NCI-H1105 treated with DMSO at 0.1 percent for 48 hours (cell line): ENCODE measurements at regions not wholly inside any gene's neighbourhood (a gene's known extent, or its start where the extent isn't known, plus 50 kb on each side); places are given as distances from the start of the nearest gene placed in this dataset.

Source experiments
- DNase-seq: peaks from one replicate; lab custom pipeline; 2025; lab: John Stamatoyannopoulos, UW

DNA sequence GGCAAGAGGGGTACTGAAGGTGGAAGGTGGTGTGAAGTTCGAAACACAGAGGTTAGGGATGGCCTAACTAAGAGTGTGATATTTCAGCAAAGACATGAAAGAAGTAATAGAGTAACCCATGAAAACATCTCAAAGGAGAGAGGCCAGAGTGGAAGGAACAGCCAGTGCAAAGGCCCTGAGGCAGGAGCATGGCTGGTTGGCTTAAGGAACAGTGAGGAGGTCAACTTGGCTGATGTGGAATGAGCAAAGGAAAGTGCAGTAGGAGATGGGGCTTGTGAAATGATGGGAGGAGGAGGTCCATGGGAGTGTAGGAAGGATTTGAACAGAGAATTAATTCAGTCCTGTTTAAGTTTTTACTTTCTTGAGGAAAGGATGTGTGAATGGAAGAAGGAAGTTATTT, 178.3 kb upstream of the ZNF608 start:
- DNase-seq = no peak

- DNase-seq = no peak
Measured at GRCh38 chr5:124927735-124928134, 181.3 kb upstream of the ZNF608 start.

GRCh38 chr5:124929000-124929399, 182.6 kb upstream of the ZNF608 start:
- no peak for DNase-seq

DNA sequence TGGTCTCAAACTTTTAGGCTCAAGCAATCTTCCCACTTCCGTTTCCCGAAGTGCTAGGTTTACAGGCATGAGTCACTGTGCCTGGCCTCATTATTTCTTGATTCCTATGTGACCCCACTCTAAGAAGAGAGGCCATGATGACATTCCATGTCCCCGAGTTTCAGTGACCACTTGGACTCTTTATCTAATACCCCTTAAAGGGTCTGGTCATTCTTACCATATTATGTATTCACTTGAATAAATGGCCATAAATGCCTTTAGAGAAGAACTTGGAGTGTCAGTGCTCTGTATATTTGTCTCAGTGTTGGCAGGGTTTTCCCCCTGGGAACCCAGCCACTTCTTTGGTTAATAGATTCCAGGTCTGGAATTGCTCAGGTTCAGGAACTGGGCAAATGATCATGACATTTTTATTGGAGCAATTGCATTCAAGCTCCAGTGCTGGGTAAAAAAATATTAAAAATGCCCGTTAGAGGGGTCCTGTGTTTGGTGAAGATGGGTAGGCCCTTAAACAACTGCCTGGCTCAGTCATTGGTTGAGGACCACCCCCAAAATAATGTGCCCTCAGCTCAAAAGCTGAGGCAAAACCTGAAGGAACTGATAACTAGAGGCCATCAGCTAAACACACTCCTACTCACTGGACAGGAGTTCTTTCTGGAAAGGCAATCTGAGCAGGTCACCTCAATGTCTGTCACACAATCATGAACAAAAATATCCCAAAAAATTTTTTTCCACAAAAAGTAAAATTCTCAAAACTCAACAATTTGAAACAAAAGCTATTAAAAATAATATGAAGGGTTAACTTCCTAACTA, 186.6 kb upstream of the ZNF608 start:
- DNase-seq = no peak

DNA sequence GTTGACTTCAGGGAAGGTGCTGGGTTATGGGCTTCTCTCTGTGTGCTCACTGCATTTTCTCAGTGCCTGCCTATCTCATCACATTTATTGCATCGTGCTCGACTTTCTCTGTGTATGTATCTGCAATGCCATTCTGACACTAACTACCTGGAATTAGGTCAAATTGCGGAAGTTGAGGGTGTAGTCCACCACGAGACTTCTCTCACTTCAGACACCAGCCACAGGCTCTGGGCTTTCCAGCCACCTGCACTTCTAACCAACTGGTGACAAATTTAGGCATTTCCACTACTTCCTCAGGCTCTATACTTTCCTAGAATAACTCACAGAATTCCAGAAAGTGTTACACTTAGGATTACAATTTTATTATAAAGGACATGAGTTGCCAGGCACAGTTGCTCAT, 188.6 kb upstream of the ZNF608 start:
- no peak for DNase-seq

DNA sequence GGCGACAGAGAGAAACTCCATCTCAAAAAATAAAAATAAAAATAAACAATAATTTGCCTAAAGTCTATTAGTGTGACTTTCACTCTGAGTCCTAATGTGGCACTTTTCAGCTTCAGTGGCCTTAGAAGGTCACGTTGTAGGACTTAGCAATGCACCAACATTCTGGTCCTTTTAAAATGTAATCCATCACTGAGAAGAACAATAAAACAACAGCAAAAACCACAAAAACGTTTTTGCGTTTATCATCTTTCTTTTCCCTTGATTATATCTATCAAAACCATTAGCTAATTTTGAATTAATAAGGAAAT, 190.1 kb upstream of the ZNF608 start:
- no peak for DNase-seq

DNA sequence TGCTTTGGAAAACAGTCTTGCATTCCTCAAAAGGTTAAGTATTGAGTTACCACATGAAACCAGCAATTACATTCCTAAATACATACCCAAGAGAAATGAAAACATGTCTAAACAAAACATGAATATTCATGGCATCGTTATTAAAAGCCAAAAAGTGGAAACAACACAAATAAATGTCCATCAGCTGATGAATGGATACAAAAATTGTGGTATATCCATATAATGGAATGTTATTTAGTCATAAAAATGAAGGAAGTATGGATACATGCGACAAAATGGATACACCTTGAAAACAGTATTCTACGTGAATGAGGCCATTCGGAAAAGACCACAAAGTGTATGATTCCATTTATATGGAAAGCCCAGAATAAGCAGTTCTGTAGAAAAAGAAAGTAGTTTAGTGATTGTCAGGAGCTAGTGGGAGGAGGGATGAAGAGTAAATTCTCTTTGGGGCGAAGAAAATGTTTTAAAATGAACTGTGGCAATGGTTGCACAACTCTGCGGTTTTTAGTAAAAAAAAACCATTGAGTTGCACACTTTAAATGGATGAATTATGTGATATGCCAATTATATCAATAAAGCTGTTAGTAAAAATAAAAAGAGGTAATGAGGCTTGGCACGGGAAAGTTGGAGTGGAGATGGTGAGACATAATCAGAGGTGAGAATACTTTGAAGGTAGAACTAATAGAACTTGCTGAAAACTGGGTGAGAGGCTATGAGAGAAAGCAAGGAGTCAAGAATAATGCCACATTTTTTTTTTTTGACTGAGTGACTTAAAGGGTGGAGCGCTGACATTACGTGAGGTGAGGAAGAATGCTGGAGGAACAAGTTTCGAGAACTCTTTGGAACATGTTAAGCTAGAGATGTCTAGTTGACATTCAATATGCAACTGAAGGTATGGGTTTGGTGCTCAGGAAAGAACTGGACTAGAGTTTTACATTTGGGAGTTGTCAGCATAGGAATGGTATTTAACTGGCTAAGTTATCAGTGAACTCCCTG, 194.9 kb upstream of the ZNF608 start:
- DNase-seq = no peak

GRCh38 chr5:124948062-124948753, 201.8 kb upstream of the ZNF608 start:
- peak; percentile 67 for DNase-seq

DNA sequence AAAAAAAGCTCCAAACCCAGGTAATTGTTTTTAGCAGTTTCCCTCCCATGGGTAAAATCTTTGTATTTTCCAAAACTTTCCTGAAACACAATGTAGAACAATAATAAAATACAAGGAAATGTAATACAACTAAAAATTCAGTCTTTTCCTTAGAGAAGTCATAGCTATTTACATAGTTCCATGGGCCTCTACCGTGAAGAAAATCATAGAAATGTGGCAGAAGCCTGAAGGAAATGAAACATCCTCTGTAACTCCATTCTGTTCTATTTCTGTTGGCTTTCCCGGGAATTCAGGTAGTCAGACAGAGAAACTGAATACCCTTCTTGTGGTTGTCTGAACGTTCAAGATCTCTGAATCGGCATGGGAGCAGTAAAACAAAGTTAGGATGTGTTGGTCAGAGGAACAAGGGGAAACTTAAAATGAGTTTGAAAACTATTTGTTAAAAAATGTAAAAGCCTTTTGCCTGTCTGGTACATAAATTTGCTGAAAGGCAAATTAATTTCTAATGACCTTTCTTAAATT, 202.4 kb upstream of the ZNF608 start:
- DNase-seq = no peak

GRCh38 chr5:124949862-124950261, 203.4 kb upstream of the ZNF608 start:
- DNase-seq = no peak

GRCh38 chr5:124951105-124951504, 204.7 kb upstream of the ZNF608 start:
- DNase-seq = no peak

DNA sequence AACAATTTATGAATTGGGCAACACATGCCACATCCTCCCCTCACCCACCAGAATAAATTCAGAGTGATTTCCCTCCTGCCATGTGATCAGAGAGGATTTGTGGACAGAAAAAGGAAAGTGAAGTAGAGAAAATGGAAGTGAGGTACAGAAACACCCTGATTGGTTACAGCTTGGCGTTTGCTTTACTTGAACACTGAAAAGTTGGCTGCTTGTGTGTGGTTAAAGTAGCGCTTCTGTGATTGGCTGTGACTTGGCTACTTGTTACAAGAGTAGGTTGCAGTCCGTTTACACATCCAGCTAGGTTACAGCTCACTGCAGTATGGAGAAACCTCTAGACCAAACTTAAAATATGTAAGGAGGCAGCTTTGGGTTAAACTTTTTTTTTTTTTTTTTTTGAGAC, 205.2 kb upstream of the ZNF608 start:
- no peak for DNase-seq

GRCh38 chr5:124952079-124952478, 205.6 kb upstream of the ZNF608 start:
- DNase-seq = no peak

- no peak for DNase-seq
Measured at GRCh38 chr5:124952566-124952965, 206.1 kb upstream of the ZNF608 start.

DNA sequence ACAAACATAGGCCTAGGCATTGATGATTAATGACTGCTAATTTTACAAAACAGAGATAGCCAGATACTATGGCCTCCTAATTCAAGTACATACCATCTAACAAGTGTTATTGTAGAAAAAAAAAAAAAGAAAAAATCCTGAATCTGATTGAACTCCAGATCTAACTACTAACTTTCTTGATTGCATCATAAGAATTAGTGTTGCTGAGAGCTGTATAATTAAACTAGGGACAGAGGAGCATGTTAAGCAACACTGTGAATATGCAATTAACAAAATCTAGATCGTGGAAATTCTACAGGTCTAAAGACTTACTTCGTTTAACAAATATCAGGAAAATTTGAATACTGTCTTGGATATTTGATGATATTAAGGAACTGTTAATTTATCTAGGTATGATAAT, 208.3 kb upstream of the ZNF608 start:
- DNase-seq = no peak

DNA sequence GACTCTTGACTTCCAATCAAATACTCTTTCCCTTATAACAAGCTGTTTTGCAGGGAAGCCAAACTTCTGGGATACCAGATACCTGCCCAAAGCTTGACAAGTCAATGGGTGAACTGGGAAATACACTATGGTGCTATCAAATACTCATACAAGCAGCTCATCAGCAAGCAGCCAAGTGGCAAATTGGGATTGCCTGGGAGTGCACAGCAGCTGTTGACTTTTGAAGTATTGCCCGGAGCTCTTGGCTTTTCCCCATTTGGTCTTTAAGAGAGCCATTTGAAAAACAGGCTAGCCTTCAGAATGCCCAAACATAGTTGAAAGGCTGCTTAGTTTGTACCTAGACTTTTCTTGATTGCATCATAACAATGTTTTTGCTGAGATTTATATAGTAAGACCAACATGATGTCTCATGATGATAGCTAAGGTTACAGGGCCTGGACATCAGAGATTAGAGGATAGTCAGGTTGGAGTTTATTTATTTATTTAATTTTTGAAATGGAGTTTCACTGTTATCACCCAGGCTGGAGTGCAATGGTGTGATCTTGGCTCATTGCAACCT, 210.1 kb upstream of the ZNF608 start:
- no peak for DNase-seq

DNA sequence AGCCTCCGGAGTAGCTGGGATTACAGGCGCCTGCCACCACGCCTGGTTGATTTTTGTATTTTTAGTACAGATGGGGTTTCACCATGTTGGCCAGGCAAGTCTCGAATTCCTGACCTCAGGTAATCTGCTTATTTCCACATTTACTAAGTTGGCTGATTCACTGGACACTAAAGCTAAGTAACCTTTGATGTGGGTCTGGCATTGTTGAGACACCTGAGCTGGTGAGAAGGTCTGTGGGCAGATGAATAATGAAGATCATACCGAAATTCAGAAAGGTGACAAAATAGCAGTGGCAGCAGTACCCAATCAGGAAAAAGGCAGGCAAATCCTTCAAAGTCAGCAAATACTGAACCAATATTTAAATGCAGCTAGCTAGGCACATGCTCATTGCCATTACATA, 210.6 kb upstream of the ZNF608 start:
- DNase-seq = no peak

- DNase-seq = no peak
Measured at GRCh38 chr5:124960266-124960665, 213.8 kb upstream of the ZNF608 start.

- no peak for DNase-seq
Measured at GRCh38 chr5:124961521-124961920, 215.1 kb upstream of the ZNF608 start.

DNA sequence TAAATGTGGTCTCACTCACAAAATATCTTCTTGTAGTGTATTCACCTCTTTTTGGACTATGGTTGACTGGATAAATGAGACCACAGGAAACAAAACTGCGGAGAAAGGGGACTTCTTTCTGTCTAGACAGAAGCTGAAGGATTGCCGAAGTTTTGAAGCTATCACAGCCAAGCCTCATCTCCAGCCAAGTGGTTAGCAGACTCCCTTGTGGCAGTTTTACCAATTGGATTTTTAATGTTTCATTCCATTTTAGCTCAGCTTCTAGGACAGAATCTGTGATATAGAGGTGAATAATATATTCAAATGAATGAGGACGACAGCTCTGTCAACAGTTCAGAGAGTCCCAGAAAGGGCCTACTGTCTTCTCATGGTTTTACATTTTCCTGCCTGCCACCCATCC, 215.7 kb upstream of the ZNF608 start:
- DNase-seq = no peak

- DNase-seq = no peak
Measured at GRCh38 chr5:124962735-124963134, 216.3 kb upstream of the ZNF608 start.
